ENCODE measurements at regions not wholly inside any gene's neighbourhood (a gene's known extent, or its start where the extent isn't known, plus 50 kb on each side); places are given as distances from the start of the nearest gene placed in this dataset.

- no peak for DNase-seq
Observed at GRCh38 chr12:20289520-20289919, 78.8 kb upstream of the PDE3A start.

DNA sequence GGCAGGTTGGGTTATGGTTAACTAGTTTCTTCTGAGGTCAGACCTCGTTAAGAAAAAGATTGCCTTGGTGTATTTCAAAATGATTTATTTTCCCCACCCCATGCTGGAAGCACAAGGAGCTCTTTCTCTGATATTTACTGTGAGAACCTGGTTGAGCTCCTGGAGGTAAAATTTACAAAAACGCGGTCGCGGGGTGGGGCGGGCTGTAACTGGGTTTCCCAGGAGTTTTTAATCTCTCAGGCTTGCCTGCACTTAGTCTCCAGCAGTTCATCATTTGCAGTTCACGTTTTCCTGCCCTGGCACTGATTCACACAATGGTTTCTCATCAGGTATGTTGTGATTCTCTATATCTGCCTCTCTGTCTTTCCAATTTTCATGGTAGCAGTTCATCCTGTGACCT lies 67.9 kb upstream of the PDE3A start:
- no peak for DNase-seq

GRCh38 chr12:20305470-20305869 lies 62.9 kb upstream of the PDE3A start:
- DNase-seq = no peak

DNA sequence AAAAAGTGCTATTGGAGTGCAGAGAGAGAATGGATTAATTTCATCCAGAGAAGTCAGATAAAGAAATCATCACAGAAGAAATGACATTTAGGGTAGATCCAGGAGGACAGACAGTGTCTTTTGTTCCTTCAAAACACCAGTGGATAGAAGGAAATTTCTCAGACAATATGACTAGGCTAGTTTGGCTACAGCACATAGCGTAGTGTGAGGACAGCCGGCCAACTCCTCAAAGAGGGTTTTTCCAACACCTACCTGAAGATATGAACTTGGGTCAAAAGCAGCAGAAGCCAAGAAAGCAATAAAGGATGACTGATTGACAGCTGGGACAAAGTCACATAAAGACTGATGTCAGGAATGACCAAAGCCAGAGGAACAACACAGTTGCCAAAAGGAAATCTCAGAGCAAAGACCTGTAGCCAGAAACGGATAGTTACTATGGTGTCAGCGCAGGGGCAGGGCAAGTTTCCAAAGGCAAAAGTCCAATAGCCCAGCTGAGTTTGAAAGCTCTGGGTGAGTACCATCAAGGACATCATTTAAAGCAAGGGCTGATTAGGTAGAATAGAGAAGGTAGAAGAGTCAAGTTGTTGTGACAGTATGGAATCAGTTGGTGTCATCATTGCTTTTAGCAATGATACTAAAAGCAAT lies 58.7 kb upstream of the PDE3A start:
- DNase-seq = no peak

GRCh38 chr12:20314328-20314727 lies 54.0 kb upstream of the PDE3A start:
- no peak for DNase-seq

DNA sequence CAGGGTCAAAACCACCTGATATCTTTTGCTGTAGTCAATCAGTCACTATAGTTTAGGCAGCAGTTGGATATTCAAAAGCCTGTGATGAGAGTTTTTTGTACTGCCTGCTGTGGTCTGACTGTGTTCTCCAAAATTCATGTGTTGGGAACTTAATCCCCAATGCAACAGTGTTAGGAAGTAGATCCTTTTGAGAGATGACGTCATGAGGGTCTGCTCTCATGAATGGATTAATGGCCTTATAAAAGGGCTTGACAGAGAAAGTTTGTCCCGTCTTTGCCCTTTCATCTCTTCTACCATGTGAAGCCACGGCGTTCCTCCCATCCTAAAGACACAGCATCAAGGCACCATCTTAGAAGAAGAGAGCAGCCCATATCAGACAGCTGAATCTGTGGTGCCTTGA lies 50.8 kb upstream of the PDE3A start:
- DNase-seq = no peak

Data from NCI-H187 treated with DMSO at 0.1 percent for 48 hours (cell line).